ENCODE measurements at regions not wholly inside any gene's neighbourhood (a gene's known extent, or its start where the extent isn't known, plus 50 kb on each side); places are given as distances from the start of the nearest gene placed in this dataset.
"Not testable (repeated sequence)": the region's sequence is repeated elsewhere in the genome, so short reads cannot be mapped to it uniquely, and the experiment has no call there.

- Histone ChIP-seq H3K4me3 (ENCODE audit: low read depth, low read length) (no peak overlapping the region), H3K9me3 (ENCODE audit: control insufficient read depth, insufficient read depth, low read length) (no peaks in the 10 kb centered on the region), H3K4me1 (ENCODE audit: control insufficient read depth, insufficient read depth, low read length) (no peaks in the 10 kb centered on the region), H3K27ac (ENCODE audit: low read depth, low read length) (no peak overlapping the region), H3K36me3 (ENCODE audit: control insufficient read depth, insufficient read depth, low read length) (no peaks in the 10 kb centered on the region), H3K27me3 (ENCODE audit: control insufficient read depth, insufficient read depth, low read length) (no peaks in the 10 kb centered on the region)
- no peak for DNase-seq (ENCODE audit: low read depth in 4 of 6, low spot score in 6 of 6)
Measured at GRCh38 chr3:148500881-148501280, 196.8 kb upstream of the AGTR1 start.

- H3K4me3 ChIP-seq (ENCODE audit: low read depth, low read length) = no peak overlapping the region
- H3K27me3 ChIP-seq (ENCODE audit: control insufficient read depth, insufficient read depth, low read length) = no peaks in the 10 kb centered on the region
- no peaks in the 10 kb centered on the region for H3K4me1 ChIP-seq (ENCODE audit: control insufficient read depth, insufficient read depth, low read length)
- no peaks in the 10 kb centered on the region for H3K36me3 ChIP-seq (ENCODE audit: control insufficient read depth, insufficient read depth, low read length)
- no peak overlapping the region for H3K27ac ChIP-seq (ENCODE audit: low read depth, low read length)
- no peaks in the 10 kb centered on the region for H3K9me3 ChIP-seq (ENCODE audit: control insufficient read depth, insufficient read depth, low read length)
- DNase-seq (ENCODE audit: low read depth in 4 of 6, low spot score in 6 of 6) = peak in 1 of 6 donors; percentile 11
Measured at GRCh38 chr3:148510116-148510515, 187.6 kb upstream of the AGTR1 start.

GRCh38 chr3:148510561-148510960 lies 187.1 kb upstream of the AGTR1 start:
- H3K36me3 ChIP-seq (ENCODE audit: control insufficient read depth, insufficient read depth, low read length) = no peaks in the 10 kb centered on the region

GRCh38 chr3:148512648-148513047 lies 185.1 kb upstream of the AGTR1 start:
- DNase-seq (ENCODE audit: low read depth in 4 of 6, low spot score in 6 of 6) = no peak
- no peak overlapping the region for H3K4me3 ChIP-seq (ENCODE audit: low read depth, low read length)
- H3K4me1 ChIP-seq (ENCODE audit: control insufficient read depth, insufficient read depth, low read length) = no peaks in the 10 kb centered on the region
- H3K36me3 ChIP-seq (ENCODE audit: control insufficient read depth, insufficient read depth, low read length) = no peaks in the 10 kb centered on the region
- H3K9me3 ChIP-seq (ENCODE audit: control insufficient read depth, insufficient read depth, low read length) = no peaks in the 10 kb centered on the region
- no peaks in the 10 kb centered on the region for H3K27me3 ChIP-seq (ENCODE audit: control insufficient read depth, insufficient read depth, low read length)
- no peak overlapping the region for H3K27ac ChIP-seq (ENCODE audit: low read depth, low read length)

More at GRCh38 chr3:148510561-148510960, 187.1 kb upstream of the AGTR1 start:
- Histone ChIP-seq H3K4me1 (ENCODE audit: control insufficient read depth, insufficient read depth, low read length) (no peaks in the 10 kb centered on the region), H3K4me3 (ENCODE audit: low read depth, low read length) (no peak overlapping the region), H3K27ac (ENCODE audit: low read depth, low read length) (no peak overlapping the region), H3K27me3 (ENCODE audit: control insufficient read depth, insufficient read depth, low read length) (no peaks in the 10 kb centered on the region), H3K9me3 (ENCODE audit: control insufficient read depth, insufficient read depth, low read length) (no peaks in the 10 kb centered on the region)
- DNase-seq (ENCODE audit: low read depth in 4 of 6, low spot score in 6 of 6) = no peak

- H3K9me3 ChIP-seq (ENCODE audit: control insufficient read depth, insufficient read depth, low read length) = no peaks in the 10 kb centered on the region
- H3K4me1 ChIP-seq (ENCODE audit: control insufficient read depth, insufficient read depth, low read length) = no peaks in the 10 kb centered on the region
- H3K4me3 ChIP-seq (ENCODE audit: low read depth, low read length) = no peak overlapping the region
- H3K27ac ChIP-seq (ENCODE audit: low read depth, low read length) = no peak overlapping the region
- DNase-seq (ENCODE audit: low read depth in 4 of 6, low spot score in 6 of 6) = no peak
- no peaks in the 10 kb centered on the region for H3K36me3 ChIP-seq (ENCODE audit: control insufficient read depth, insufficient read depth, low read length)
- H3K27me3 ChIP-seq (ENCODE audit: control insufficient read depth, insufficient read depth, low read length) = no peaks in the 10 kb centered on the region
Measured at GRCh38 chr3:148513096-148513543, 184.6 kb upstream of the AGTR1 start.

GRCh38 chr3:148518520-148518919 lies 179.2 kb upstream of the AGTR1 start:
- Histone ChIP-seq H3K4me3 (ENCODE audit: low read depth, low read length) (no peak overlapping the region), H3K4me1 (ENCODE audit: control insufficient read depth, insufficient read depth, low read length) (no peaks in the 10 kb centered on the region), H3K9me3 (ENCODE audit: control insufficient read depth, insufficient read depth, low read length) (no peaks in the 10 kb centered on the region), H3K36me3 (ENCODE audit: control insufficient read depth, insufficient read depth, low read length) (no peaks in the 10 kb centered on the region), H3K27me3 (ENCODE audit: control insufficient read depth, insufficient read depth, low read length) (no peaks in the 10 kb centered on the region), H3K27ac (ENCODE audit: low read depth, low read length) (no peak overlapping the region)
- DNase-seq (ENCODE audit: low read depth in 4 of 6, low spot score in 6 of 6) = no peak

GRCh38 chr3:148525621-148526020 lies 172.1 kb upstream of the AGTR1 start:
- not testable (repeated sequence) for H3K27me3 ChIP-seq (ENCODE audit: control insufficient read depth, insufficient read depth, low read length); DNase-seq (ENCODE audit: low read depth in 4 of 6, low spot score in 6 of 6); H3K4me3 ChIP-seq (ENCODE audit: low read depth, low read length); H3K27ac ChIP-seq (ENCODE audit: low read depth, low read length); H3K9me3 ChIP-seq (ENCODE audit: control insufficient read depth, insufficient read depth, low read length); H3K36me3 ChIP-seq (ENCODE audit: control insufficient read depth, insufficient read depth, low read length); H3K4me1 ChIP-seq (ENCODE audit: control insufficient read depth, insufficient read depth, low read length)
- WGBS (ENCODE audit: insufficient coverage) = 90% methylated on average over 13 of the region's 13 CpGs

GRCh38 chr3:148528024-148528423 lies 169.7 kb upstream of the AGTR1 start:
- no peak for DNase-seq (ENCODE audit: low read depth in 4 of 6, low spot score in 6 of 6)
- Histone ChIP-seq H3K4me3 (ENCODE audit: low read depth, low read length) (no peak overlapping the region), H3K36me3 (ENCODE audit: control insufficient read depth, insufficient read depth, low read length) (no peaks in the 10 kb centered on the region), H3K27me3 (ENCODE audit: control insufficient read depth, insufficient read depth, low read length) (no peaks in the 10 kb centered on the region), H3K4me1 (ENCODE audit: control insufficient read depth, insufficient read depth, low read length) (no peaks in the 10 kb centered on the region), H3K9me3 (ENCODE audit: control insufficient read depth, insufficient read depth, low read length) (peaks cover 1% of the 10 kb centered on the region), H3K27ac (ENCODE audit: low read depth, low read length) (no peak overlapping the region)

GRCh38 chr3:148531836-148532235 lies 165.9 kb upstream of the AGTR1 start:
- WGBS (ENCODE audit: insufficient coverage) = no CpG with 5 or more reads among the region's 2 CpGs
- no peak for DNase-seq (ENCODE audit: low read depth in 4 of 6, low spot score in 6 of 6)
- Histone ChIP-seq H3K9me3 (ENCODE audit: control insufficient read depth, insufficient read depth, low read length) (peaks cover 1% of the 10 kb centered on the region), H3K4me3 (ENCODE audit: low read depth, low read length) (no peak overlapping the region), H3K36me3 (ENCODE audit: control insufficient read depth, insufficient read depth, low read length) (no peaks in the 10 kb centered on the region), H3K27me3 (ENCODE audit: control insufficient read depth, insufficient read depth, low read length) (no peaks in the 10 kb centered on the region), H3K4me1 (ENCODE audit: control insufficient read depth, insufficient read depth, low read length) (no peaks in the 10 kb centered on the region), H3K27ac (ENCODE audit: low read depth, low read length) (no peak overlapping the region)

GRCh38 chr3:148532326-148532725 lies 165.4 kb upstream of the AGTR1 start:
- H3K27ac ChIP-seq (ENCODE audit: low read depth, low read length) = no peak overlapping the region
- H3K4me3 ChIP-seq (ENCODE audit: low read depth, low read length) = no peak overlapping the region
- no peaks in the 10 kb centered on the region for H3K27me3 ChIP-seq (ENCODE audit: control insufficient read depth, insufficient read depth, low read length)
- peaks cover 1% of the 10 kb centered on the region for H3K9me3 ChIP-seq (ENCODE audit: control insufficient read depth, insufficient read depth, low read length)
- no peaks in the 10 kb centered on the region for H3K36me3 ChIP-seq (ENCODE audit: control insufficient read depth, insufficient read depth, low read length)
- H3K4me1 ChIP-seq (ENCODE audit: control insufficient read depth, insufficient read depth, low read length) = no peaks in the 10 kb centered on the region
- DNase-seq (ENCODE audit: low read depth in 4 of 6, low spot score in 6 of 6) = no peak
- WGBS (ENCODE audit: insufficient coverage) = no CpG with 5 or more reads among the region's 2 CpGs

GRCh38 chr3:148532774-148533173 lies 164.9 kb upstream of the AGTR1 start:
- no peak overlapping the region for H3K27ac ChIP-seq (ENCODE audit: low read depth, low read length)
- 80% methylated on average over 1 of the region's 3 CpGs for WGBS (ENCODE audit: insufficient coverage)

More at GRCh38 chr3:148532774-148533173, 164.9 kb upstream of the AGTR1 start:
- no peaks in the 10 kb centered on the region for H3K4me1 ChIP-seq (ENCODE audit: control insufficient read depth, insufficient read depth, low read length)
- no peak for DNase-seq (ENCODE audit: low read depth in 4 of 6, low spot score in 6 of 6)
- no peaks in the 10 kb centered on the region for H3K9me3 ChIP-seq (ENCODE audit: control insufficient read depth, insufficient read depth, low read length)
- H3K4me3 ChIP-seq (ENCODE audit: low read depth, low read length) = no peak overlapping the region
- H3K27me3 ChIP-seq (ENCODE audit: control insufficient read depth, insufficient read depth, low read length) = no peaks in the 10 kb centered on the region
- H3K36me3 ChIP-seq (ENCODE audit: control insufficient read depth, insufficient read depth, low read length) = no peaks in the 10 kb centered on the region

All from spinal cord (tissue), 9 donors.